Right atrium auricular region (tissue), 2 donors: ENCODE measurements at regions not wholly inside any gene's neighbourhood (a gene's known extent, or its start where the extent isn't known, plus 50 kb on each side); places are given as distances from the start of the nearest gene placed in this dataset.

ENCODE experiments used
- DNase-seq: peaks from one replicate; pipeline ENCODE4 v3.0.0-alpha.2; 2019; ENCODE audit warnings: low spot score
- H3K27ac ChIP-seq, 2 donors: fragments of 200-600 bp; sonication (generic); 1 replicate in 1 of 2; 2 replicates in 1 of 2; pipeline ENCODE4 v1.5.1; 2016 to 2019
- H3K27me3 ChIP-seq, 2 donors: fragments of 200-600 bp; sonication (generic); one replicate each; pipeline versions ENCODE4 v1.5.1 to v1.6.0; 2017 to 2019
- H3K36me3 ChIP-seq: fragments of 200-600 bp; sonication (generic); one replicate; pipeline ENCODE4 v1.5.1; 2016
- H3K4me1 ChIP-seq, 2 donors: fragments of 200-600 bp; sonication (generic); one replicate each; pipeline versions ENCODE4 v1.5.1 to v1.6.0; 2017 to 2019
- H3K4me3 ChIP-seq, 2 donors: fragments of 200-600 bp; sonication (generic); 1 replicate in 1 of 2; 2 replicates in 1 of 2; pipeline ENCODE4 v1.5.1; 2017 to 2019; ENCODE audit warnings: mild to moderate bottlenecking in 1 of 2, moderate library complexity in 1 of 2
- H3K9me3 ChIP-seq, 2 donors: fragments of 200-600 bp; sonication (generic); one replicate each; pipeline ENCODE4 v1.5.1; 2019
- TF ChIP-seq, protein P1 (sequence below), 2 donors: fragments of 200-600 bp; sonication (generic); IDR thresholded peaks; one replicate each; pipeline ENCODE4 v1.5.1; 2019; ENCODE audit warnings: antibody characterized with exemption in 2 of 2

GRCh38 chr1:218224101-218224500 lies 61.0 kb upstream of the RRP15 start:
- no peak for DNase-seq
- no peaks in the 10 kb centered on the region for H3K27me3 ChIP-seq
- no peaks in the 10 kb centered on the region for H3K4me1 ChIP-seq
- no peak overlapping the region for H3K4me3 ChIP-seq
- no peaks in the 10 kb centered on the region for H3K9me3 ChIP-seq
- H3K27ac ChIP-seq: no peak overlapping the region
- TF ChIP-seq, protein P1, sequence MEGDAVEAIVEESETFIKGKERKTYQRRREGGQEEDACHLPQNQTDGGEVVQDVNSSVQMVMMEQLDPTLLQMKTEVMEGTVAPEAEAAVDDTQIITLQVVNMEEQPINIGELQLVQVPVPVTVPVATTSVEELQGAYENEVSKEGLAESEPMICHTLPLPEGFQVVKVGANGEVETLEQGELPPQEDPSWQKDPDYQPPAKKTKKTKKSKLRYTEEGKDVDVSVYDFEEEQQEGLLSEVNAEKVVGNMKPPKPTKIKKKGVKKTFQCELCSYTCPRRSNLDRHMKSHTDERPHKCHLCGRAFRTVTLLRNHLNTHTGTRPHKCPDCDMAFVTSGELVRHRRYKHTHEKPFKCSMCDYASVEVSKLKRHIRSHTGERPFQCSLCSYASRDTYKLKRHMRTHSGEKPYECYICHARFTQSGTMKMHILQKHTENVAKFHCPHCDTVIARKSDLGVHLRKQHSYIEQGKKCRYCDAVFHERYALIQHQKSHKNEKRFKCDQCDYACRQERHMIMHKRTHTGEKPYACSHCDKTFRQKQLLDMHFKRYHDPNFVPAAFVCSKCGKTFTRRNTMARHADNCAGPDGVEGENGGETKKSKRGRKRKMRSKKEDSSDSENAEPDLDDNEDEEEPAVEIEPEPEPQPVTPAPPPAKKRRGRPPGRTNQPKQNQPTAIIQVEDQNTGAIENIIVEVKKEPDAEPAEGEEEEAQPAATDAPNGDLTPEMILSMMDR (IDR thresholded peaks at IDR 0.05): no peak
- H3K36me3 ChIP-seq: no peaks in the 10 kb centered on the region

DNA sequence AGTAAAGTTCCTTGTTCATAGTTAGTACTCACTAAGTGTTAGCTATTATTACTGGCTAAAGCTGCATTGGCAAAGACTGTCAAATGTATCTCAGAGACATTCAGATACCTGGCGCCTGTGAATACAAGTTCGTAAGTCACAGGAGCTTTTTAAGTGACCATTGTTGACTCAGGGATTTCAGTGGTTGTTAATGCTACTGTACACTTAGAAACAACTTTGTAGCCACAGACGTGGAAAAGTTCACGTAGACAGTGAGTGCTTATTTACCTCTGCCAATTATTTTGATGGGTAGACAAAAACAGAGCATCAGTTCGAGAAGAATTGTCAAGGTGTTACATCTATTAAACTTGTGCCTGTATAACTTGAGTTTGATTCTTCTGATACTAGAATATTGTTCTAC lies 59.1 kb upstream of the RRP15 start:
- Histone ChIP-seq H3K4me3 (no peak overlapping the region), H3K27me3 (no peaks in the 10 kb centered on the region), H3K27ac (no peak overlapping the region), H3K36me3 (no peaks in the 10 kb centered on the region), H3K4me1 (no peaks in the 10 kb centered on the region), H3K9me3 (no peaks in the 10 kb centered on the region)
- DNase-seq: no peak
- TF ChIP-seq, protein P1 (IDR thresholded peaks at IDR 0.05): no peak
